NCI-H1048 (cell line): ENCODE measurements at regions not wholly inside any gene's neighbourhood (a gene's known extent, or its start where the extent isn't known, plus 50 kb on each side); places are given as distances from the start of the nearest gene placed in this dataset.
"Not testable (repeated sequence)": the region's sequence is repeated elsewhere in the genome, so short reads cannot be mapped to it uniquely, and the experiment has no call there.

Experiments
- DNase-seq: peaks from one replicate; lab custom pipeline; 2025; lab: John Stamatoyannopoulos, UW

DNA sequence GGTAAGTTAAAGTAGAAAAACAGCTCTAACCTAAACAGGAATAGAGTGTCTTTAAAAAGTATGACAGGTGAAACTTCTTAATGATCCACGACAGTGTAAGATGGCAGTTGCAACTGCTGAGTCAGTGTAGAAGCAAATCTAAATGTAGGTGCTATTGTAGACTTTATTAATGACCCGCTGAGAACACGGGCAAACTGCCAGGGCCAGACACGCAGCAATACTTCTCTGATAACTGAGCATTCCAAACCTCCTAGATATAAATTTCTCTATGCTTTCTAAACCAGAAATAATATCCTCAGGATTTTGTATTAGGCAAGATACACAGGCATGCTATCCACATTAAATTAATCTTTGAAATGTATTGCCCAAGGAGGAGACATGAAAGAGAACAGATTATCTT is 1076.4 kb downstream of the HACE1 start:
- no peak for DNase-seq

- no peak for DNase-seq
Observed at GRCh38 chr6:103769431-103769830, 1090.3 kb downstream of the HACE1 start.

DNA sequence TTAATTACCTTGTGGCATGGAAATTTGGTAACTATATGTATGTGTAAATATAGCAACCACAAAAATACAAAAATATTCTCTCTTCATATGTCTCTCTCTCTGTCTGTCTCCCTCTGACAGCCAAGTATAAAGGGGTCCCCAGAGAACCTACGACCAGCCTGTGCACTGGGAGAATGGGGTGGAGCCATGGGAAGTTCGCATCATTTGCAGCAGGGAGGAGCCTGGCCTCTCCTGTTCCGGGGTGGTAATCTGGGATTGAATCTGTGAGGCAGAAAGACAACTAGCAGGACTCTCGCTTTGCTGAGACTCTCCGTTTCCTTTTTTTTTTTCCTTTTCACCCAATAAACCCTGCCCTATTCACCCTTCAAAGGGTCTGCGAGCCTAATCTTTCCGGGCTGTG is 1109.1 kb downstream of the HACE1 start:
- no peak for DNase-seq

DNA sequence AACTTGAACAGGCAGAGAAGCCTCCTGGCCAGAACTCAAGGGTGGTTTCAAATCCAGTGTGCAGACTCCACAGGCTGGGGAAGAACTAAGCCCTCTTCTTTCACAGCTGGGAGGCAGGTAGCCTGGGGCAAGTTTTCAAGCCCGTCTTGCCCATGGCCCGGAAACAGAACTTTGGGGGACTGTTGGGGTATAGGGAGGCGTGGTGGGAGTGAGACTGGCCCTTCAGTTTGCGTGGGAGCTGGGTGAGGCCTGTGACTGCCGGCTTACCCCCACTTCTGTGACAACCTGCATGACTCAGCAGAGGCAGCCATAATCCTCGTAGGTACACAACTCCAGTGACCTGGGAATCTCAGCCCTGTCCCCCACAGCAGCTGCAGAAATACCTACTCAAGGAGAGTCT is 1125.7 kb downstream of the HACE1 start:
- DNase-seq, result no peak

DNA sequence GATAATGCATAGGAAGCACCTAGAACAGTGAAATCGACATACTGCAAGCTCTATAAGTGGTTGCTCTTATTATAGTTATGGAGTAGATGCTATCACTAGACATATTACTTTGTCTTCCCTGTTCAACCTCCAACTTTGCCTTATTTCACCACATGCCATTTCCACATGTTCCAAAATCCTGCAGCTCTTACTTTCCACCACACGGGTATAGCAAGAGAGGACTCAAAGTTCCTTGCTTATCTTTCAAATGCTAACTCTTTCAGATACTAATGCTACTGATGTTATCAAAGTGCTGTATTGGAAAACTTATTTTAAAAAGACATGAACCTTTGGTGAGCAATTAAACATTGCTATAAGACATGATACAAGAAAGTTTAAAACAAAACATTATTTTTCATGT is 1130.1 kb downstream of the HACE1 start:
- no peak for DNase-seq

DNA sequence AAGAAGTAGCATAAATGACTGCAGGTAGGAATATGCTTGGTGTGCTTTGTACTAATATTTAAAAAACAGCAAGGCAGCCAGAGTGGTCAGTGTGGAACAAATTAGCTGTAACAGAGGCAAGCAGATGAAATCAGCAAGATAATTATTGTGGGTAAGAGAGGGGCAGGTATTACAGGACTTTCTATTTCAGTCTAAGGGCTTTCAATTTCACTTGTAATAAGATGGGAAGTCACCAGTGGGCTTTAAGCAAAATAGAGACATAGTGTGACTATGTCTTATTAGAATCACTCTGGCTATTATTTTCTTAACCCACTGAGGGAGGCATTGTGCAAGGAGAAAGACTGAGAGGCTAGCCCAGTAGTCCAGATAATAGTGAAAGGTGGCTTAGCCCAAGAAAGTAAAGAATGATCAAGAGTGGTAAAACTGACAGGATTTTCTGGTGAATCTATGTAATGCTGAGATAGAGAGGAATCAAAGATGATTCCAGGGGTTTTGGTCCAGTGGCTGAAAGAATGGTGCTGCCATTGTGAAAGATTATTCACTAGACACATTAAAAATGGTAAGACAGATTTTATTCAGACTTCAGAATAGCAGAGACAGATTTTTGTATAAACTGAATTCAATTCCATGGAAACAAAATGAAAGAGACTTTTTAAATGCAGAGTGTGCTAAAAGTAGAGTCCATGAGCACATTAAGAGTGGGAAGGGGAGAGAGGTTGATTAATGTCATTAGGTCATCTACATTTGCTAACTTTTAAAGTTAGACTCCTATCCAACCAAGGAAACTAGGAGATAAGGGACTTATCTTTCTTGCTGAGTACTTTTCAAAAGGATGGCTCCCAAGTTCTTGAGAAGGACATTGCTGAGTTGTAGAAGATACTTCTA is 1136.0 kb downstream of the HACE1 start:
- no peak for DNase-seq

- DNase-seq, result no peak
Observed at GRCh38 chr6:103722683-103723082, 1137.0 kb downstream of the HACE1 start.

DNA sequence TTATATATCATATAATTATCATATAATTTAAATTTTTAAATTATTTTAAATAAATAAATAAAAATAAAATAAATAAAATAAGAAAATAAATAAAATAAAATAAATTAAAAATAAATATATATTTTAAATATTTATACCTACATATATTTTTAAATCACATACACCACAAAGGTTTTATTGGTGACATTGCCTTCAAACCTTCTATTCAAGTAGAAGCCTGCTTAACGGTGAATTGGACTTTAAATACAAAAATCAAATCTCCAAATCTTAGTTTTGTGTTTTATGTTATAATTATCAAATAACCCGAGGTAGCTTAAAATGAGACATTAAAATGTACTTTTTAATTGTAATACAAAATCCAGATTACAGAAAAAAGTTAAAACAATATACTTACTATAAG is 1137.8 kb downstream of the HACE1 start:
- DNase-seq, result no peak

DNA sequence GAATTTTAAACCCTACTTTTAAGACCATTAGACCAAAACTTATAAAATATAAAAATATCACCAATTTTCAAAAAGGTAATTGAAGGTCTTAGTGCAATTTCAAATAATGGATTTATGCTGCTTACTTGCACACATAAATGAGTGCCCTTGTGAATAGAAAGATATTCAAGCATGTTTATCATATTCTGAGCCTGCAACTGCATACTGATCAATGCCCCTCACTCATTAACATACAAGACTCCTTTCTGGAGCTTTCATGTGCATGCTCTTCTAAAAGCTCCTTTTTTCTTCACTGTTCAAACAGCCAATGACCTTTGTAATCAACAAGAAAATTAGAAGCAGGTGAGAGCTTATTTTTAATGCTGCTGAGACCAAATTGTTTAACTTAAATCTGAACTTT is 1139.3 kb downstream of the HACE1 start:
- DNase-seq, result no peak

GRCh38 chr6:103719545-103719944 is 1140.2 kb downstream of the HACE1 start:
- DNase-seq, result no peak

- DNase-seq, result no peak
Observed at GRCh38 chr6:103715269-103715668, 1144.5 kb downstream of the HACE1 start.

- DNase-seq, result not testable (repeated sequence)
Observed at GRCh38 chr6:103709236-103709635, 1150.5 kb downstream of the HACE1 start.

- no peak for DNase-seq
Observed at GRCh38 chr6:103707596-103708325, 1152.0 kb downstream of the HACE1 start.

DNA sequence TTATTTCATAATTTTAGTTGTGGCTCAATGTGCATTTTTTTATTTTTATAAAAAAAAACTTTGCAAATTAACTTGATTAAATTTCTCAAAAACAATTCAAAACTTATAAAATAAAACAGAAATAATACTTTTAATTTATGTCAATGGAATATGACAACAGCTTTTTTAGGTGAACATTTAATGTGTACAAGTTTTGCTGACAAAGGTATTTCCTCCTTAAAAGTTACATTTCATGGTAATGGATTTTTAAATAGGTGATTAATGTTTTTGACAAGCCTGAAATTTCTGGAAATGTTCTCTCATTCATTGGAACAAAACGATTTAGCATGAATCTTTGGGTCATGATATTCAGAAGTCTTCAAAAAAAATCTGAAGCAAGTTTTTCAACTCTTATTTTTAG is 1160.0 kb downstream of the HACE1 start:
- no peak for DNase-seq

DNA sequence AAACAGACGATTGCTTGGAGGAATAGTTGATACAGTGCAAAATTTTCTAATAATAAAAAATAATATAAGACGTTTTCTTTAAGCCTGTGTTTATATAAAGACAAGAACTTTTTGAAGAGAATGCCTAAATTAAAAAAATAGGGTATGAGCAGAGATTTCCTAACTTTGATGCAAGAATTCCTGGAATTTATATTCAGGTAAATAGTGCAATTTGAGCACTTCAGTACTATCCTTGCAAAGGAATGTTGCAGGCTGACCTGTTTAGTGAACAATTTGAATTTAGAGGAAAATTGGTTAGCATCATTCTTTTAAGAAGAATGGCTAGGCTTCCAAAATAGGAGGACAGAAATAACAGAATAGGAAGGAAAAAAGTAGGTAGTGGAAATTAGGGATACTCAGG is 1172.3 kb downstream of the HACE1 start:
- no peak for DNase-seq

DNA sequence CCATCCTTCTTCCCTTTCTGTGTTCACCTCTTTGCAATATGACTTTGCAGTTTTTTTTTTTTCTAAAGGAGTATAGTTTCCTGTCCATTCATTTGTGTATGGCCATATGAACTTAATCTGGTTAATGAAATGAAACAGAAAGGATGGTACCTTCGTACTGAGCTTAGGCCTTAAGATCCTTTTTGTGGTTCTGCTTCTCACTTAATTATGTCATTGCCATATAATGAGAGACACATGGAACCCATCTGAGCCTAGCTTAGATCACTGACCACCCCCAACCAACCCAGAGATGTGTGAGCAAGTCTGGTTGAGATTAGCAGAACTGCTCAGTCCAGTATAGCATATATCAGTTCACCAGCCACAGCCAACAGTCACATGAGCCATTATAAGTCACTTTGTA is 1179.6 kb downstream of the HACE1 start:
- DNase-seq, result no peak

- no peak for DNase-seq
Observed at GRCh38 chr6:103677290-103677689, 1182.4 kb downstream of the HACE1 start.

- DNase-seq, result no peak
Observed at GRCh38 chr6:103675807-103676406, 1183.8 kb downstream of the HACE1 start.

- no peak for DNase-seq
Observed at GRCh38 chr6:103674790-103675189, 1184.9 kb downstream of the HACE1 start.

DNA sequence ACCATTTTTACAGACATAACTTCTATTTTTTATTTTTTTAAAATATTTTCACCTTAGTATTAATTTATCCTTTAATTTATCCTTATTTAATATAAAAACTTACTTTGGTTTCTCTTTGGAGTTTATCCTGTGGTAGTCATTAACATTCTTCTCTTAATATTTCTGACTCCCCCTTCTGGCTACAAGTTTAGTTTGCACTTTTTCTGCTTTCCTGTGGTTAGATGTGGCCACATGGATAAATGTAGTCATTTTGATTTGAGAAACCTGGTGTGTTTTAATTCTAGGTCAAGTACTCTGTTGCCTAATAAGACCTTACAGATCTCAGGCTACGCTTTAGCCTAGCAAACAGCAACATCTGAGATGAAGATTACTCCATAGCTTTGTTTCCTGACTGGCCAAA is 1187.5 kb downstream of the HACE1 start:
- DNase-seq, result no peak

DNA sequence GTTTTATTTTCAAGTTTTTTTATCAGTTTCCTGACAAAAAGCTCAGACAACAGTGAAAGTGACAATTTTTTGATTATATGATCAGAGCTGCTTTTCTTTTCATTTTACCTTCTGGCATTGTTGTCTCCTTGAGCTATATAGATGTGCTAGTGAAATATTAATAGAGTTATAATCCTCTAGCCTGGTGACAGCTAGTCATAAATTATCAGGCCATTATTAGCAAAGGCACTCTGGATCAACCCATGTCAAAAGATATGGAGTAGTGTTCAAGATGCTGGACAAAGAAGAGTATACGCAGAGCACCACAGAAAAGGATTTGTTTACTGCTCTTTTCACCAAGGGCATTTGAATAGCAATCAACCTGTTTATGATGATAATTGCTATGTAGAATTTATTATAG is 1230.1 kb downstream of the HACE1 start:
- no peak for DNase-seq

GRCh38 chr6:103617642-103618041 is 1242.1 kb downstream of the HACE1 start:
- DNase-seq, result no peak

GRCh38 chr6:103587722-103588121 is 1272.0 kb downstream of the HACE1 start:
- no peak for DNase-seq
